ENCODE measurements at regions not wholly inside any gene's neighbourhood (a gene's known extent, or its start where the extent isn't known, plus 50 kb on each side); places are given as distances from the start of the nearest gene placed in this dataset.

DNA sequence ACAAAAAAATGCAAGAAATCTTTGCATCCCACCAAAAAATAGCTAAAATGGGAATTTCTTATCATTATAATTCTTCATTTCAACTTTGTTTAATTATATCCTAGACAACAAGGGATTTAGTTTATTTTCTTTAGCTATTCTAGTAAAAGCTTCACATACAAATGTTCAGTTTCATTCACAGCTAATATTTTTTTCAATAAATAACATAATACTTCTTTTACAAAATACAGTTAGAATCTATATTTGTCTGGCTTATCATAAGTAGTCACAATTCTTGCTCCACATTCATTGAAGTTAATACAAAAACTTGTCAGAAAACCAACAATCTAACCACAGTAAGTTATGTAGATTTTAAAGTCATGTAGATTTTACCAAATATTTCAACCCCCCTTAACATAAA is 414.4 kb downstream of the FAT4 start:
- TF ChIP-seq, protein P1, sequence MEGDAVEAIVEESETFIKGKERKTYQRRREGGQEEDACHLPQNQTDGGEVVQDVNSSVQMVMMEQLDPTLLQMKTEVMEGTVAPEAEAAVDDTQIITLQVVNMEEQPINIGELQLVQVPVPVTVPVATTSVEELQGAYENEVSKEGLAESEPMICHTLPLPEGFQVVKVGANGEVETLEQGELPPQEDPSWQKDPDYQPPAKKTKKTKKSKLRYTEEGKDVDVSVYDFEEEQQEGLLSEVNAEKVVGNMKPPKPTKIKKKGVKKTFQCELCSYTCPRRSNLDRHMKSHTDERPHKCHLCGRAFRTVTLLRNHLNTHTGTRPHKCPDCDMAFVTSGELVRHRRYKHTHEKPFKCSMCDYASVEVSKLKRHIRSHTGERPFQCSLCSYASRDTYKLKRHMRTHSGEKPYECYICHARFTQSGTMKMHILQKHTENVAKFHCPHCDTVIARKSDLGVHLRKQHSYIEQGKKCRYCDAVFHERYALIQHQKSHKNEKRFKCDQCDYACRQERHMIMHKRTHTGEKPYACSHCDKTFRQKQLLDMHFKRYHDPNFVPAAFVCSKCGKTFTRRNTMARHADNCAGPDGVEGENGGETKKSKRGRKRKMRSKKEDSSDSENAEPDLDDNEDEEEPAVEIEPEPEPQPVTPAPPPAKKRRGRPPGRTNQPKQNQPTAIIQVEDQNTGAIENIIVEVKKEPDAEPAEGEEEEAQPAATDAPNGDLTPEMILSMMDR (IDR thresholded peaks at IDR 0.05; ENCODE audit: borderline replicate concordance, extremely low read depth, low read length, poor library complexity, severe bottlenecking), result no peak
- TF ChIP-seq EZH2 (IDR thresholded peaks at IDR 0.05; ENCODE audit: borderline replicate concordance, low read depth, low read length, severe bottlenecking), result no peak
